Stimulated activated CD4-positive, alpha-beta T cell treated with anti-CD3 and anti-CD28 coated beads, Interleukin-1b, Interleukin-23, amount 100 ng/mL, for 4 hours (primary cell): ENCODE measurements at regions not wholly inside any gene's neighbourhood (a gene's known extent, or its start where the extent isn't known, plus 50 kb on each side); places are given as distances from the start of the nearest gene placed in this dataset.

Source experiments
- DNase-seq, 2 donors: peaks; one replicate each; pipeline ENCODE4 v3.0.0-alpha.2; 2020; ENCODE audit warnings: low read depth in 2 of 2

GRCh38 chr1:229817936-229818335 lies 191.9 kb downstream of the URB2 start:
- DNase-seq = no peak

- no peak for DNase-seq
Measured at GRCh38 chr1:229819091-229819490, 193.0 kb downstream of the URB2 start.

- no peak for DNase-seq
Measured at GRCh38 chr1:229822026-229822425, 196.0 kb downstream of the URB2 start.

GRCh38 chr1:229825042-229825441 lies 199.0 kb downstream of the URB2 start:
- no peak for DNase-seq

- DNase-seq = no peak
Measured at GRCh38 chr1:229828461-229828860, 202.4 kb downstream of the URB2 start.

GRCh38 chr1:229832695-229833094 lies 206.6 kb downstream of the URB2 start:
- DNase-seq = no peak

GRCh38 chr1:229834230-229834629 lies 208.2 kb downstream of the URB2 start:
- DNase-seq = no peak

GRCh38 chr1:229835226-229835625 lies 209.2 kb downstream of the URB2 start:
- no peak for DNase-seq

GRCh38 chr1:229836324-229836723 lies 210.3 kb downstream of the URB2 start:
- no peak for DNase-seq

- no peak for DNase-seq
Measured at GRCh38 chr1:229838204-229838603, 212.2 kb downstream of the URB2 start.

- DNase-seq = no peak
Measured at GRCh38 chr1:229839800-229840199, 213.8 kb downstream of the URB2 start.

- no peak for DNase-seq
Measured at GRCh38 chr1:229841230-229841629, 215.2 kb downstream of the URB2 start.

GRCh38 chr1:229842302-229843255 lies 216.5 kb downstream of the URB2 start:
- no peak for DNase-seq

GRCh38 chr1:229843627-229844238 lies 217.7 kb downstream of the URB2 start:
- DNase-seq = no peak

GRCh38 chr1:229844675-229845074 lies 218.6 kb downstream of the URB2 start:
- no peak for DNase-seq

GRCh38 chr1:229845410-229846138 lies 219.5 kb downstream of the URB2 start:
- no peak for DNase-seq

- DNase-seq = no peak
Measured at GRCh38 chr1:229846351-229846750, 220.3 kb downstream of the URB2 start.

GRCh38 chr1:229848752-229849677 lies 218.0 kb upstream of the GALNT2 start:
- no peak for DNase-seq

GRCh38 chr1:229851511-229851910 lies 215.5 kb upstream of the GALNT2 start:
- DNase-seq = no peak

- DNase-seq = no peak
Measured at GRCh38 chr1:229853751-229854150, 213.3 kb upstream of the GALNT2 start.

- no peak for DNase-seq
Measured at GRCh38 chr1:229854620-229855019, 212.4 kb upstream of the GALNT2 start.
